HepG2 (cell line): ENCODE measurements at regions not wholly inside any gene's neighbourhood (a gene's known extent, or its start where the extent isn't known, plus 50 kb on each side); places are given as distances from the start of the nearest gene placed in this dataset.

Source experiments
- ATF7 ChIP-seq, 2 experiments: fragments of 450-650 bp in 1 of 2; sonication (generic) in 1 of 2; formaldehyde crosslinking in 1 of 2; IDR thresholded peaks; 2 replicates each; pipeline versions ENCODE4 v1.4.0 to v1.6.1; 2016 to 2020; ENCODE audit warnings: antibody characterized with exemption in 1 of 2, mild to moderate bottlenecking in 1 of 2, missing genetic modification reagents in 1 of 2
- FOSL2 ChIP-seq: sonication (generic); formaldehyde crosslinking; IDR thresholded peaks from 2 replicates; pipeline ENCODE4 v1.4.0; 2020; ENCODE audit warnings: missing genetic modification reagents
- MAFK ChIP-seq, 2 experiments: IDR thresholded peaks in 1 of 2; conservative IDR thresholded peaks in 1 of 2; 2 replicates each; pipeline ENCODE4 v1.6.1; 2011; ENCODE audit warnings: improper control_type of control experiment in 2 of 2, low read length in 2 of 2
- MBNL3 ChIP-seq: fragments of 250-450 bp; sonication (Bioruptor Pico); conservative IDR thresholded peaks from 2 replicates; pipeline ENCODE4 v1.8.0; 2022; ENCODE audit warnings: mild to moderate bottlenecking, inconsistent platforms
- MIER2 ChIP-seq: IDR thresholded peaks from 2 replicates; pipeline ENCODE4 v1.6.1; 2016; ENCODE audit warnings: missing biosample characterization, missing genetic modification reagents
- NCOR1 ChIP-seq: fragments of 200-600 bp; sonication (generic); IDR thresholded peaks from 2 replicates; pipeline ENCODE4 v1.7.0; 2017; ENCODE audit warnings: antibody characterized with exemption, low read length, borderline replicate concordance
- NFATC3 ChIP-seq: sonication (generic); formaldehyde crosslinking; IDR thresholded peaks from 2 replicates; pipeline ENCODE4 v1.5.1; 2020; ENCODE audit warnings: mild to moderate bottlenecking, missing genetic modification reagents
- PHF20 ChIP-seq: sonication (generic); formaldehyde crosslinking; IDR thresholded peaks from 2 replicates; pipeline ENCODE4 v1.5.0; 2020; ENCODE audit warnings: mild to moderate bottlenecking, missing genetic modification reagents
- RFX5 ChIP-seq: IDR thresholded peaks from 2 replicates; pipeline ENCODE4 v1.6.1; 2011; ENCODE audit warnings: low read depth, low read length, improper control_type of control experiment
- SSRP1 ChIP-seq: IDR thresholded peaks from 2 replicates; pipeline ENCODE4 v1.6.1; 2016; ENCODE audit warnings: control low read depth
- STAG1 ChIP-seq: sonication (generic); formaldehyde crosslinking; IDR thresholded peaks from 2 replicates; pipeline ENCODE4 v1.4.0; 2020; ENCODE audit warnings: missing genetic modification reagents
- THYN1 ChIP-seq: sonication (generic); formaldehyde crosslinking; IDR thresholded peaks from 2 replicates; pipeline ENCODE4 v1.8.1; 2023; ENCODE audit warnings: low read depth, mild to moderate bottlenecking, moderate library complexity, missing genetic modification reagents, borderline replicate concordance
- ZFP41 ChIP-seq: sonication (generic); formaldehyde crosslinking; IDR thresholded peaks from 2 replicates; pipeline ENCODE4 v1.4.0; 2020; ENCODE audit warnings: mild to moderate bottlenecking, missing genetic modification reagents, borderline replicate concordance
- ZFX ChIP-seq: sonication (generic); formaldehyde crosslinking; IDR thresholded peaks from 2 replicates; pipeline ENCODE4 v1.4.0; 2020; ENCODE audit warnings: mild to moderate bottlenecking, low read depth, missing genetic modification reagents, moderate library complexity
- ZFYVE20 ChIP-seq: sonication (generic); formaldehyde crosslinking; IDR thresholded peaks from 2 replicates; pipeline ENCODE4 v1.8.0; 2023; ENCODE audit warnings: low read depth, mild to moderate bottlenecking, moderate library complexity, missing genetic modification reagents, borderline replicate concordance
- ZIK1 ChIP-seq: sonication (generic); formaldehyde crosslinking; IDR thresholded peaks from 2 replicates; pipeline ENCODE4 v1.5.0; 2020; ENCODE audit warnings: mild to moderate bottlenecking, low read depth, missing genetic modification reagents, borderline replicate concordance
- ZNF263 ChIP-seq: sonication (generic); formaldehyde crosslinking; IDR thresholded peaks from 2 replicates; pipeline ENCODE4 v1.4.0; 2020; ENCODE audit warnings: missing genetic modification reagents
- ZNF816 ChIP-seq: sonication (generic); formaldehyde crosslinking; IDR thresholded peaks from 2 replicates; pipeline ENCODE4 v1.8.0; 2022; ENCODE audit warnings: missing genetic modification reagents, mild to moderate bottlenecking, borderline replicate concordance
- TF ChIP-seq, protein P1 (sequence below): sonication (generic); formaldehyde crosslinking; IDR thresholded peaks from 2 replicates; pipeline ENCODE4 v1.8.0; 2022; ENCODE audit warnings: mild to moderate bottlenecking, missing genetic modification reagents, moderate library complexity
- TF ChIP-seq, protein P2 (sequence below): sonication (generic); formaldehyde crosslinking; IDR thresholded peaks from 2 replicates; pipeline ENCODE4 v1.5.0; 2020; ENCODE audit warnings: missing genetic modification reagents
- TF ChIP-seq, protein P3 (sequence below): sonication (generic); formaldehyde crosslinking; IDR thresholded peaks from 2 replicates; pipeline ENCODE4 v1.4.0; 2020; ENCODE audit warnings: missing genetic modification reagents
- TF ChIP-seq, protein P4 (sequence below): sonication (generic); formaldehyde crosslinking; IDR thresholded peaks from 2 replicates; pipeline ENCODE4 v1.5.1; 2020; ENCODE audit warnings: mild to moderate bottlenecking, missing genetic modification reagents, moderate library complexity

DNA sequence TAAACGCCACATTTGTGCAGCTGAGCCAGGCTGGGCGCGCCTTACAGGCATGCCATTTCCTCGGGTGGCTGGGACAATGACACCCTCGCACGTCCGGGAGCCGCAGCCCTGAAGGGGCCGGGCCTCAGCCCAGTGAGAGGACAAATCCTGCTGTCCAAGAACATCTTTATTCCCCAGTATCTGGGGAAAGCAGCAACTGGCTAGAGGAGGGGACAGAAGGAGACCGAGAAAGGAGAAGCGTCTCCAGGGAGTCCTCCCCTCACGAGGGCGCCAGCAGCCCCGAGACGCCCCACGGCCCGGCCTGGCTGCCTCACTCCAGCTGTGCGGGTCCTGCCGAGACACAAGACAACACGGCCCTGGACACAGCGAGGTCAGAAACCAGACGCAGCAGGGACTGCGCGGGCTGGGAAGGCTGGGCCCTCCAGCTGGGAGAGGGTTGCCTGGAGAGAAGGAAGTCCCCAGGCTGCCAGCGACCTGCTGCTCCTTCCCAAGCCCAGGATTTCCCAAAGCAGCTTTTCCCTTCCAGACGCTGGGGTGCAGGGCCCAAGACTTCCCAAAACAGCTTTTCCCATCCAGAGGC is 130.2 kb downstream of the CHSY1 start (continued):
- TF ChIP-seq MBNL3 (CRISPR knock-in tag) (no peak), ZFP41 (CRISPR knock-in tag) (no peak), SSRP1 (CRISPR knock-in tag) (no peak), THYN1 (CRISPR knock-in tag) (no peak), NCOR1 (no peak), RFX5 (no peak), MAFK (conservative IDR thresholded peaks at IDR 0.05 in 1 of 2, IDR thresholded peaks at IDR 0.05 in 1 of 2; ENCODE audit: low read length in 2 of 2) (no peak), ZNF263 (CRISPR knock-in tag) (peak; percentile 85), ZFX (CRISPR knock-in tag) (peak; percentile 29; the same call in 1 of the 2 replicates), PHF20 (CRISPR knock-in tag) (no peak), ZIK1 (CRISPR knock-in tag) (no peak), ATF7 (IDR thresholded peaks at IDR 0.05) (no peak), ATF7 (CRISPR knock-in tag; IDR thresholded peaks at IDR 0.05) (no peak), NFATC3 (CRISPR knock-in tag) (no peak), ZFYVE20 (CRISPR knock-in tag) (no peak), STAG1 (CRISPR knock-in tag) (peak; percentile 51), MIER2 (CRISPR knock-in tag) (no peak), FOSL2 (CRISPR knock-in tag) (no peak), ZNF816 (CRISPR knock-in tag) (no peak)
- TF ChIP-seq, protein P1, sequence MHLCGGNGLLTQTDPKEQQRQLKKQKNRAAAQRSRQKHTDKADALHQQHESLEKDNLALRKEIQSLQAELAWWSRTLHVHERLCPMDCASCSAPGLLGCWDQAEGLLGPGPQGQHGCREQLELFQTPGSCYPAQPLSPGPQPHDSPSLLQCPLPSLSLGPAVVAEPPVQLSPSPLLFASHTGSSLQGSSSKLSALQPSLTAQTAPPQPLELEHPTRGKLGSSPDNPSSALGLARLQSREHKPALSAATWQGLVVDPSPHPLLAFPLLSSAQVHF: no peak
- TF ChIP-seq, protein P2, sequence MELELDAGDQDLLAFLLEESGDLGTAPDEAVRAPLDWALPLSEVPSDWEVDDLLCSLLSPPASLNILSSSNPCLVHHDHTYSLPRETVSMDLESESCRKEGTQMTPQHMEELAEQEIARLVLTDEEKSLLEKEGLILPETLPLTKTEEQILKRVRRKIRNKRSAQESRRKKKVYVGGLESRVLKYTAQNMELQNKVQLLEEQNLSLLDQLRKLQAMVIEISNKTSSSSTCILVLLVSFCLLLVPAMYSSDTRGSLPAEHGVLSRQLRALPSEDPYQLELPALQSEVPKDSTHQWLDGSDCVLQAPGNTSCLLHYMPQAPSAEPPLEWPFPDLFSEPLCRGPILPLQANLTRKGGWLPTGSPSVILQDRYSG: no peak
- TF ChIP-seq, protein P3, sequence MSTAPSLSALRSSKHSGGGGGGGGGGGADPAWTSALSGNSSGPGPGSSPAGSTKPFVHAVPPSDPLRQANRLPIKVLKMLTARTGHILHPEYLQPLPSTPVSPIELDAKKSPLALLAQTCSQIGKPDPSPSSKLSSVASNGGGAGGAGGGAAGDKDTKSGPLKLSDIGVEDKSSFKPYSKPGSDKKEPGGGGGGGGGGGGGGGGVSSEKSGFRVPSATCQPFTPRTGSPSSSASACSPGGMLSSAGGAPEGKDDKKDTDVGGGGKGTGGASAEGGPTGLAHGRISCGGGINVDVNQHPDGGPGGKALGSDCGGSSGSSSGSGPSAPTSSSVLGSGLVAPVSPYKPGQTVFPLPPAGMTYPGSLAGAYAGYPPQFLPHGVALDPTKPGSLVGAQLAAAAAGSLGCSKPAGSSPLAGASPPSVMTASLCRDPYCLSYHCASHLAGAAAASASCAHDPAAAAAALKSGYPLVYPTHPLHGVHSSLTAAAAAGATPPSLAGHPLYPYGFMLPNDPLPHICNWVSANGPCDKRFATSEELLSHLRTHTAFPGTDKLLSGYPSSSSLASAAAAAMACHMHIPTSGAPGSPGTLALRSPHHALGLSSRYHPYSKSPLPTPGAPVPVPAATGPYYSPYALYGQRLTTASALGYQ (CRISPR knock-in tag): no peak
- TF ChIP-seq, protein P4, sequence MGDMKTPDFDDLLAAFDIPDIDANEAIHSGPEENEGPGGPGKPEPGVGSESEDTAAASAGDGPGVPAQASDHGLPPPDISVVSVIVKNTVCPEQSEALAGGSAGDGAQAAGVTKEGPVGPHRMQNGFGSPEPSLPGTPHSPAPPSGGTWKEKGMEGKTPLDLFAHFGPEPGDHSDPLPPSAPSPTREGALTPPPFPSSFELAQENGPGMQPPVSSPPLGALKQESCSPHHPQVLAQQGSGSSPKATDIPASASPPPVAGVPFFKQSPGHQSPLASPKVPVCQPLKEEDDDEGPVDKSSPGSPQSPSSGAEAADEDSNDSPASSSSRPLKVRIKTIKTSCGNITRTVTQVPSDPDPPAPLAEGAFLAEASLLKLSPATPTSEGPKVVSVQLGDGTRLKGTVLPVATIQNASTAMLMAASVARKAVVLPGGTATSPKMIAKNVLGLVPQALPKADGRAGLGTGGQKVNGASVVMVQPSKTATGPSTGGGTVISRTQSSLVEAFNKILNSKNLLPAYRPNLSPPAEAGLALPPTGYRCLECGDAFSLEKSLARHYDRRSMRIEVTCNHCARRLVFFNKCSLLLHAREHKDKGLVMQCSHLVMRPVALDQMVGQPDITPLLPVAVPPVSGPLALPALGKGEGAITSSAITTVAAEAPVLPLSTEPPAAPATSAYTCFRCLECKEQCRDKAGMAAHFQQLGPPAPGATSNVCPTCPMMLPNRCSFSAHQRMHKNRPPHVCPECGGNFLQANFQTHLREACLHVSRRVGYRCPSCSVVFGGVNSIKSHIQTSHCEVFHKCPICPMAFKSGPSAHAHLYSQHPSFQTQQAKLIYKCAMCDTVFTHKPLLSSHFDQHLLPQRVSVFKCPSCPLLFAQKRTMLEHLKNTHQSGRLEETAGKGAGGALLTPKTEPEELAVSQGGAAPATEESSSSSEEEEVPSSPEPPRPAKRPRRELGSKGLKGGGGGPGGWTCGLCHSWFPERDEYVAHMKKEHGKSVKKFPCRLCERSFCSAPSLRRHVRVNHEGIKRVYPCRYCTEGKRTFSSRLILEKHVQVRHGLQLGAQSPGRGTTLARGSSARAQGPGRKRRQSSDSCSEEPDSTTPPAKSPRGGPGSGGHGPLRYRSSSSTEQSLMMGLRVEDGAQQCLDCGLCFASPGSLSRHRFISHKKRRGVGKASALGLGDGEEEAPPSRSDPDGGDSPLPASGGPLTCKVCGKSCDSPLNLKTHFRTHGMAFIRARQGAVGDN: peak; percentile 44
